ENCODE measurements at regions not wholly inside any gene's neighbourhood (a gene's known extent, or its start where the extent isn't known, plus 50 kb on each side); places are given as distances from the start of the nearest gene placed in this dataset.

DNA sequence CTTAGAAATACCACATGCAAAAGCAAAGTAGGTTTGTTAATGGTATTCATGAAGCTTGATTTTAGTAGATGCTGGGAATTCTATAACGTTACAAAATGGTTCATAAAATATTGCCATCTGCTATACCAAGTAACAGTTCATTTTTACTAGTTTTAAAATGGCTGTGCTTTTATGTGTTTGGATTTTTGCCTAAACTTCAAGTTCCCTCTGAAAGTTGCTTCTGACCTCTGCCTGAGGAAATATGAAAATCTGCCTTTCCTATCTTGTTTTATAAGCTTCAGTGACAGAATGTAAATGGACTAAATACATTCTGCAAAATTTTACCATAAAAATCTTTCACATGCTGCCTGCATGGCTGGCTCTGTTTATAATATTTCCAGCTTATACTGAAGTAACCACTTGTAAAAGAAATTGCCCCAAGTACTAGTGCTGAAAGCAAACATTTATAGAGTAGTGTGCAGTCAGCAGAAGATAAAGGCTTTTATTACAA is 560.7 kb upstream of the ROBO2 start:
- no peak for TF ChIP-seq CTCF (IDR thresholded peaks at IDR 0.05)
- no peak for TF ChIP-seq TCF7L2 (IDR thresholded peaks at IDR 0.05; ENCODE audit: low read depth, low read length)

Measured in Panc1 (cell line).